ENCODE measurements at regions not wholly inside any gene's neighbourhood (a gene's known extent, or its start where the extent isn't known, plus 50 kb on each side); places are given as distances from the start of the nearest gene placed in this dataset.

- Histone ChIP-seq H3K4me1 (replicated peaks in 1 of 2) (no peaks in the 10 kb centered on the region), H3K4me3 (no peak overlapping the region), H3K27ac (no peak overlapping the region), H3K36me3 (replicated peaks in 1 of 2) (no peaks in the 10 kb centered on the region), H3K27me3 (no peaks in the 10 kb centered on the region), H3K9me3 (replicated peaks in 1 of 3) (no peaks in the 10 kb centered on the region)
- intact Hi-C loops (cut with DNase I): no loop called here
- no peak for DNase-seq
- TF ChIP-seq POLR2A (IDR thresholded peaks at IDR 0.05): no peak
- no peak for TF ChIP-seq CTCF (IDR thresholded peaks at IDR 0.05)
- 62 to 67% (median 64%) methylated on average over 7 to 10 of the region's 10 CpGs for WGBS, 4 donors
These were observed 1852.1 kb downstream of the TP53TG3F start for GRCh38 chr16:35311475-35311874.

- 29 to 48% (median 40%) methylated on average over 3 of the region's 3 CpGs for WGBS, 4 donors
- Histone ChIP-seq H3K27me3 (no peaks in the 10 kb centered on the region), H3K27ac (no peak overlapping the region), H3K4me1 (replicated peaks in 1 of 2) (no peaks in the 10 kb centered on the region), H3K36me3 (replicated peaks in 1 of 2) (no peaks in the 10 kb centered on the region), H3K4me3 (no peak overlapping the region), H3K9me3 (replicated peaks in 1 of 3) (no peaks in the 10 kb centered on the region)
- DNase-seq: no peak
- TF ChIP-seq POLR2A (IDR thresholded peaks at IDR 0.05) (no peak), CTCF (IDR thresholded peaks at IDR 0.05) (no peak)
- intact Hi-C loops (cut with DNase I): no loop called here
These were observed 1854.9 kb downstream of the TP53TG3F start for GRCh38 chr16:35314298-35314697.

- H3K27me3 ChIP-seq: no peaks in the 10 kb centered on the region
- H3K4me3 ChIP-seq: no peak overlapping the region
- WGBS, 4 donors: 52 to 64% (median 57%) methylated on average over 2 of the region's 2 CpGs
- DNase-seq: no peak
- no peaks in the 10 kb centered on the region for H3K4me1 ChIP-seq (replicated peaks in 1 of 2)
- H3K9me3 ChIP-seq (replicated peaks in 1 of 3): no peaks in the 10 kb centered on the region
- no peak for TF ChIP-seq CTCF (IDR thresholded peaks at IDR 0.05)
- TF ChIP-seq POLR2A (IDR thresholded peaks at IDR 0.05): no peak
- H3K36me3 ChIP-seq (replicated peaks in 1 of 2): no peaks in the 10 kb centered on the region
- H3K27ac ChIP-seq: no peak overlapping the region
- intact Hi-C loops (cut with DNase I): no loop called here
These were observed 1860.3 kb downstream of the TP53TG3F start for GRCh38 chr16:35319536-35320192.

GRCh38 chr16:35325936-35326335 is 1866.5 kb downstream of the TP53TG3F start:
- intact Hi-C loops (cut with DNase I): no loop called here
- TF ChIP-seq POLR2A (IDR thresholded peaks at IDR 0.05) (no peak), CTCF (IDR thresholded peaks at IDR 0.05) (no peak)
- no peak for DNase-seq
- H3K4me1 ChIP-seq (replicated peaks in 1 of 2): no peaks in the 10 kb centered on the region
- no peak overlapping the region for H3K27ac ChIP-seq
- H3K27me3 ChIP-seq: no peaks in the 10 kb centered on the region
- no peak overlapping the region for H3K4me3 ChIP-seq
- no peaks in the 10 kb centered on the region for H3K36me3 ChIP-seq (replicated peaks in 1 of 2)
- 60 to 71% (median 65%) methylated on average over 3 of the region's 3 CpGs for WGBS, 4 donors
- H3K9me3 ChIP-seq (replicated peaks in 1 of 3): no peaks in the 10 kb centered on the region

All from adrenal gland (tissue), 9 donors.